ENCODE measurements at regions not wholly inside any gene's neighbourhood (a gene's known extent, or its start where the extent isn't known, plus 50 kb on each side); places are given as distances from the start of the nearest gene placed in this dataset.
"Not testable (repeated sequence)": the region's sequence is repeated elsewhere in the genome, so short reads cannot be mapped to it uniquely, and the experiment has no call there.

DNA sequence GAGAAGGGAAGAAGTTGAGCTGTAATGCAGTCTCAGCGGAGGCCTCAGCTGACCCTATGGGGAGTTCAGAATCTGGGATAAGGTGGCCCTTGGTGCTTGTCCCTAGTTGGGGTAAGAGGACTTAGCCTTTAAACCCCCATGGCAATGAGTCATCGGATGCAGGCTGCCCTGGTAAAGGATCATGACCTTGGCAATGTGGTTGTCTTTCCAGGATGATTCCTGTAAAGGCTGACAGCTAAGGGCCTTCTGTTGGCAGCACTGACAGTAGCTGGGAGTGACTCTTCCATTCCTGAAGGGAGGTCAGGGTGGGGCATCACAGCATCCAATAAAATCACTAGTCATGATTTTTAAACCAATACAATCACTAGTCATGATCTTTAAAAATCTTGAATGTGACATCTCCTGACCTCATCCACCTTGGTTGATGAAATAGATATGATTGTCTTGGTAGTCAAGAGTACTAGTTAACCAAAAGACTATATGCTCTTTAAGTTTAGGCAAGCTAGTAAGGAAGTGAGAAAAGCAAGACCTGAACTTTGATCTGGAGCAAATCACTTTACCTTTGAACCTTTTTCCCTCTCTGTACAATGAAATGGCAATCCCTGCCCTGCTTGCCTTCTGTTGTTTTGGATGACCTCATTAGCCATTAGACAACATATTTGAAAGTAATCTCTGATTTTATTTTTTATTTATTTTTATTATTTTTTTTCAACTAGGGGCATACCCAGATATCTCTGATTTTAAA lies 71.3 kb upstream of the CACNA1D start:
- TF ChIP-seq, protein P1, sequence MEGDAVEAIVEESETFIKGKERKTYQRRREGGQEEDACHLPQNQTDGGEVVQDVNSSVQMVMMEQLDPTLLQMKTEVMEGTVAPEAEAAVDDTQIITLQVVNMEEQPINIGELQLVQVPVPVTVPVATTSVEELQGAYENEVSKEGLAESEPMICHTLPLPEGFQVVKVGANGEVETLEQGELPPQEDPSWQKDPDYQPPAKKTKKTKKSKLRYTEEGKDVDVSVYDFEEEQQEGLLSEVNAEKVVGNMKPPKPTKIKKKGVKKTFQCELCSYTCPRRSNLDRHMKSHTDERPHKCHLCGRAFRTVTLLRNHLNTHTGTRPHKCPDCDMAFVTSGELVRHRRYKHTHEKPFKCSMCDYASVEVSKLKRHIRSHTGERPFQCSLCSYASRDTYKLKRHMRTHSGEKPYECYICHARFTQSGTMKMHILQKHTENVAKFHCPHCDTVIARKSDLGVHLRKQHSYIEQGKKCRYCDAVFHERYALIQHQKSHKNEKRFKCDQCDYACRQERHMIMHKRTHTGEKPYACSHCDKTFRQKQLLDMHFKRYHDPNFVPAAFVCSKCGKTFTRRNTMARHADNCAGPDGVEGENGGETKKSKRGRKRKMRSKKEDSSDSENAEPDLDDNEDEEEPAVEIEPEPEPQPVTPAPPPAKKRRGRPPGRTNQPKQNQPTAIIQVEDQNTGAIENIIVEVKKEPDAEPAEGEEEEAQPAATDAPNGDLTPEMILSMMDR (IDR thresholded peaks at IDR 0.05; ENCODE audit: insufficient read depth, low read length, severe bottlenecking), result no peak
- peak; percentile 66 for FAIRE-seq
- Histone ChIP-seq H3K4me3 (ENCODE audit: low read depth, low read length) (no peak overlapping the region), H3K27me3 (ENCODE audit: control insufficient read depth, insufficient read depth, low read length) (no peaks in the 10 kb centered on the region), H3K36me3 (ENCODE audit: control insufficient read depth, insufficient read depth, low read length) (no peaks in the 10 kb centered on the region)
- no peak for DNase-seq (ENCODE audit: low read depth)

DNA sequence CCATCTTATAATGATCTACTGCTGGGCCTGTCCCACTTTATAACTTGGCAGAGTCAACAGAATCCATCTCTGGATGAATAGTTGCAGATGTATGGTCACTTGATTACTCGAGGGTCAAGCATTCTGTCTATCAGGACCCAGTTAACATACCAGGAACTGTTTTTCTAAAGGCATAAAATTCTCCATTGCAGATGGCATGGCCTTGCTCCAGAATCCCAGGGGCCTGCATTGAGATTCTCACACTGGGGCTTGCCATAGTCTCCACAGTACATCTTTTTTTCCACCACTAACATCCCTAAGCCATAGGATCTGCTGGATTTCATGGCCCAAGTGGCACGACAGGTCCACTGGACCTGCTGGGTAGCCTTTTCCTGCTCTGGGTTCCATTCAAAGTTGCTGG lies 68.5 kb upstream of the CACNA1D start:
- DNase-seq (ENCODE audit: low read depth), result no peak
- TF ChIP-seq, protein P1 (IDR thresholded peaks at IDR 0.05; ENCODE audit: insufficient read depth, low read length, severe bottlenecking), result no peak
- H3K4me3 ChIP-seq (ENCODE audit: low read depth, low read length), result no peak overlapping the region
- H3K27me3 ChIP-seq (ENCODE audit: control insufficient read depth, insufficient read depth, low read length), result no peaks in the 10 kb centered on the region
- FAIRE-seq, result no peak
- no peaks in the 10 kb centered on the region for H3K36me3 ChIP-seq (ENCODE audit: control insufficient read depth, insufficient read depth, low read length)

DNA sequence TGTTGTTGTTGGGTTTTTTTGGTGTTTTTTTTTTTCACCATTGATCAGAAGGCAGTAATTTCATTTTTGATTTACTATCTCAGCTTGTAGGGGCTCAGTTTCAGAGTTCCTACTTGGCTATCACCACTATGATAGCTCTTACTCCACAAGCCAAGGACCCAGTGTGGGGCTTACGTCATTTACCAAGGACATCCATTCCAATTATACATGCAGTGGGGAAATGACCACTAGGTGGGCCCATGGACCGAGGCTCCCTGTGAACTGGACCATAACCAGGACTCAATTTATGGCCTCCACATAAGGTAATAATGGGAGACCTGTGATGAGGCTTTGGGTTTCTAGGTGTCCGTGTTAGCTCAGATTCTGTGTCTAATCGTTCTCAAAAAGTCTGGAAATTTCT lies 67.5 kb upstream of the CACNA1D start:
- no peak for FAIRE-seq

DNA sequence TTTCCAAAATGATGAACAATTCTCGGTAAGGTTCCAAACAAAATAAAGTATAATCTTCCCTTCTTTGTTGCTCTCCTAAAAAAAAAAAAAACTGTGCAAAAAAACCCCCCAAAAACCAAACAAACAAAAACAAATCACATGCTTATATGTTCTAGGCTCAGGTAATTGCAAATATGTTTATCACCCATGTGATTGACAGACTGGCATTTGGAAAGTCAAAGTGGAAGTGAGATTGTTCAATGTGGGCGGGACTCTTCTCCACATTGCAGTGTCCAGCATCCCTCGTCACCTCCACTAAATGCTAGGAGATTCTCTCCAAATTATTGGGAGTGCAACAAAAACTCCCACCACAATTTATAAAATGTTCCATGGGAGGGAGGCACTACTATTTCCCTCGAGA lies 57.6 kb upstream of the CACNA1D start:
- TF ChIP-seq, protein P1 (IDR thresholded peaks at IDR 0.05; ENCODE audit: insufficient read depth, low read length, severe bottlenecking), result no peak
- FAIRE-seq, result no peak
- Histone ChIP-seq H3K36me3 (ENCODE audit: control insufficient read depth, insufficient read depth, low read length) (no peaks in the 10 kb centered on the region), H3K27me3 (ENCODE audit: control insufficient read depth, insufficient read depth, low read length) (peaks cover 3% of the 10 kb centered on the region), H3K4me3 (ENCODE audit: low read depth, low read length) (no peak overlapping the region)
- DNase-seq (ENCODE audit: low read depth), result no peak

More for the DNA sequence above, 67.5 kb upstream of the CACNA1D start:
- TF ChIP-seq, protein P1 (IDR thresholded peaks at IDR 0.05; ENCODE audit: insufficient read depth, low read length, severe bottlenecking), result no peak
- H3K27me3 ChIP-seq (ENCODE audit: control insufficient read depth, insufficient read depth, low read length), result no peaks in the 10 kb centered on the region
- H3K4me3 ChIP-seq (ENCODE audit: low read depth, low read length), result no peak overlapping the region
- no peaks in the 10 kb centered on the region for H3K36me3 ChIP-seq (ENCODE audit: control insufficient read depth, insufficient read depth, low read length)
- DNase-seq (ENCODE audit: low read depth), result no peak

DNA sequence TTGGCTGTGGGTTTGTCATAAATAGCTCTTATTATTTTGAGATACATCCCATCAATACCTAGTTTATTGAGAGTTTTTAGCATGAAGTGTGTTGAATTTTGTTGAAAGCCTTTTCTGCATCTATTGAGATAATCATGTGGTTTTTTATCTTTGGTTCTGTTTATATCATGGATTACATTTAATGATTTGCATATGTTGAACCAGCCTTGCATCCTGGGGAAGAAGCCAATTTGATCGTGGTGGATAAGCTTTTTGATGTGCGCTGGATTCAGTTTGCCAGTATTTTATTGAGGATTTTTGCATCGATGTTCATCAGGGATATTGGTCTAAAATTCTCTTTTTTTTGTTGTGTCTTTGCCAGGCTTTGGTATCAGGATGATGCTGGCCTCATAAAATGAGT lies 51.5 kb upstream of the CACNA1D start:
- not testable (repeated sequence) for H3K27me3 ChIP-seq (ENCODE audit: control insufficient read depth, insufficient read depth, low read length); H3K4me3 ChIP-seq (ENCODE audit: low read depth, low read length); DNase-seq (ENCODE audit: low read depth); FAIRE-seq; H3K36me3 ChIP-seq (ENCODE audit: control insufficient read depth, insufficient read depth, low read length)
